GM23338 (cell line): ENCODE measurements at regions not wholly inside any gene's neighbourhood (a gene's known extent, or its start where the extent isn't known, plus 50 kb on each side); places are given as distances from the start of the nearest gene placed in this dataset.

Experiments used
- ATAC-seq: fragments of 200-7000 bp; cut with Tn5 transposase; 3 replicates; pipeline ENCODE4 v1.9.1; 2020
- DNase-seq: peaks from one replicate; pipeline ENCODE4 v3.0.0-alpha.2; 2015; ENCODE audit warnings: low spot score
- H2AFZ ChIP-seq: fragments of 200-600 bp; sonication (generic); 2 replicates; pipeline ENCODE4 v1.8.0; 2016; ENCODE audit warnings: antibody characterized with exemption, mild to moderate bottlenecking, moderate library complexity
- H3F3A ChIP-seq: fragments of 200-600 bp; sonication (generic); replicated peaks from 2 replicates; pipeline ENCODE4 v1.8.0; 2017; ENCODE audit warnings: antibody characterized with exemption, mixed run types, low read depth
- H3K27ac ChIP-seq: fragments of 200-600 bp; sonication (generic); 2 replicates; pipeline ENCODE4 v1.6.1; 2016; ENCODE audit warnings: low read depth
- H3K27me3 ChIP-seq: fragments of 200-600 bp; sonication (generic); 2 replicates; pipeline ENCODE4 v1.8.0; 2016; ENCODE audit warnings: mild to moderate bottlenecking, mixed run types, moderate library complexity; ENCODE audit not compliant: insufficient read depth
- H3K36me3 ChIP-seq: fragments of 200-600 bp; sonication (generic); 2 replicates; pipeline ENCODE4 v1.8.0; 2016; ENCODE audit warnings: mild to moderate bottlenecking; ENCODE audit not compliant: insufficient read depth
- H3K4me1 ChIP-seq: fragments of 200-600 bp; sonication (generic); 2 replicates; pipeline ENCODE4 v1.8.0; 2016; ENCODE audit warnings: mild to moderate bottlenecking, moderate library complexity; ENCODE audit not compliant: insufficient read depth
- H3K4me2 ChIP-seq: fragments of 200-600 bp; sonication (generic); 2 replicates; pipeline ENCODE4 v1.7.1; 2017; ENCODE audit warnings: mixed run types
- H3K4me3 ChIP-seq: fragments of 200-600 bp; sonication (generic); 2 replicates; pipeline ENCODE4 v1.6.1; 2016; ENCODE audit warnings: mixed run types
- H3K79me2 ChIP-seq: fragments of 200-600 bp; sonication (generic); replicated peaks from 2 replicates; pipeline ENCODE4 v1.8.0; 2017; ENCODE audit warnings: mild to moderate bottlenecking; ENCODE audit not compliant: insufficient read depth
- H3K9me2 ChIP-seq: fragments of 200-600 bp; sonication (generic); 2 replicates; pipeline ENCODE4 v1.8.0; 2017; ENCODE audit not compliant: insufficient read depth
- H4K20me1 ChIP-seq: fragments of 200-600 bp; sonication (generic); replicated peaks from 2 replicates; pipeline ENCODE4 v1.8.0; 2017; ENCODE audit warnings: mild to moderate bottlenecking; ENCODE audit not compliant: insufficient read depth
- H3K27ac Mint-ChIP-seq: 2 replicates; pipeline ENCODE4 v1.8.0; 2020; ENCODE audit warnings: inconsistent platforms, mild to moderate bottlenecking, moderate library complexity, mixed read lengths
- H3K27me3 Mint-ChIP-seq: 3 replicates; pipeline ENCODE4 v1.8.0; 2022; ENCODE audit warnings: low read depth, mild to moderate bottlenecking, moderate library complexity, mixed read lengths, inconsistent platforms; ENCODE audit not compliant: insufficient read depth, poor library complexity
- H3K36me3 Mint-ChIP-seq: 3 replicates; pipeline ENCODE4 v1.8.0; 2021; ENCODE audit warnings: low read depth, mild to moderate bottlenecking, inconsistent platforms, moderate library complexity, mixed read lengths
- H3K4me1 Mint-ChIP-seq: 3 replicates; pipeline ENCODE4 v1.8.0; 2020; ENCODE audit warnings: mild to moderate bottlenecking, inconsistent platforms, mixed read lengths
- H3K4me3 Mint-ChIP-seq: 3 replicates; pipeline ENCODE4 v1.8.0; 2021; ENCODE audit warnings: moderate library complexity, mild to moderate bottlenecking, inconsistent platforms, mixed read lengths
- H3K9me3 Mint-ChIP-seq: 3 replicates; pipeline ENCODE4 v1.8.0; 2020; ENCODE audit warnings: moderate library complexity, mild to moderate bottlenecking, inconsistent platforms, mixed read lengths
- CREB1 ChIP-seq: fragments of 250-450 bp; sonication (Bioruptor Pico); IDR thresholded peaks from 2 replicates; pipeline ENCODE4 v1.5.0; 2020; ENCODE audit warnings: low read depth, mild to moderate bottlenecking, moderate library complexity
- ETS1 ChIP-seq: IDR thresholded peaks from 2 replicates; pipeline ENCODE4 v1.6.1; 2016; ENCODE audit warnings: antibody characterized with exemption
- EZH2 ChIP-seq: fragments of 200-600 bp; sonication (generic); IDR thresholded peaks from one replicate; pipeline ENCODE4 v1.8.0; 2017; ENCODE audit warnings: antibody characterized with exemption, mild to moderate bottlenecking, low read depth; ENCODE audit not compliant: unreplicated experiment
- JUNB ChIP-seq: IDR thresholded peaks from one replicate; pipeline ENCODE4 v1.6.1; 2016; ENCODE audit warnings: antibody characterized with exemption; ENCODE audit not compliant: unreplicated experiment
- POLR2AphosphoS5 ChIP-seq: IDR thresholded peaks from 2 replicates; pipeline ENCODE4 v1.6.1; 2016; ENCODE audit warnings: antibody characterized with exemption, low read depth
- REST ChIP-seq: IDR thresholded peaks from one replicate; pipeline ENCODE4 v1.6.1; 2018; ENCODE audit warnings: antibody characterized with exemption; ENCODE audit not compliant: unreplicated experiment
- ZNF114 ChIP-seq: fragments of 250-450 bp; sonication (Bioruptor Pico); IDR thresholded peaks from 2 replicates; pipeline ENCODE4 v1.5.0; 2020; ENCODE audit warnings: mild to moderate bottlenecking, moderate library complexity
- ZNF462 ChIP-seq: fragments of 250-450 bp; sonication (Bioruptor Pico); IDR thresholded peaks from 2 replicates; pipeline ENCODE4 v1.5.0; 2020; ENCODE audit warnings: mild to moderate bottlenecking, moderate library complexity

GRCh38 chr17:15882777-15883176, 62.2 kb upstream of the ADORA2B start (continued):
- TF ChIP-seq ZNF462 (CRISPR knock-in tag): no peak
- no peak for TF ChIP-seq CREB1 (CRISPR knock-in tag)
- TF ChIP-seq EZH2: no peak
- TF ChIP-seq JUNB: no peak
- TF ChIP-seq ETS1: no peak

- no peaks in the 10 kb centered on the region; the same call in 2 of the 3 replicates for H3K9me3 Mint-ChIP-seq
- no peaks in the 10 kb centered on the region for H3K27me3 ChIP-seq
- TF ChIP-seq ZNF114 (CRISPR knock-in tag) (no peak), CREB1 (CRISPR knock-in tag) (no peak), POLR2AphosphoS5 (no peak), REST (no peak)
- H3K4me3 Mint-ChIP-seq: no peak overlapping the region
- H3F3A ChIP-seq: no peaks in the 10 kb centered on the region
- H3K27ac ChIP-seq: no peak overlapping the region
- H4K20me1 ChIP-seq: no peaks in the 10 kb centered on the region
- H3K4me2 ChIP-seq: no peak overlapping the region
- no peaks in the 10 kb centered on the region for H3K36me3 Mint-ChIP-seq
- H3K79me2 ChIP-seq: no peaks in the 10 kb centered on the region
- H3K9me2 ChIP-seq: 0 out of 2 replicates have a peak, but pooled peaks cover 5% of the 10 kb centered on the region
- no peaks in the 10 kb centered on the region for H3K4me1 ChIP-seq
- DNase-seq (no peak), ATAC-seq (no peak)
- peaks cover 5% of the 10 kb centered on the region; the same call in 2 of the 3 replicates for H3K4me1 Mint-ChIP-seq
- no peaks in the 10 kb centered on the region for H3K27me3 Mint-ChIP-seq
- H3K36me3 ChIP-seq: no peaks in the 10 kb centered on the region
- no peak overlapping the region for H3K27ac Mint-ChIP-seq
- no peak overlapping the region for H3K4me3 ChIP-seq
- no peak overlapping the region for H2AFZ ChIP-seq
Observed at GRCh38 chr17:15883617-15884111, 61.3 kb upstream of the ADORA2B start.
